Neural cell (in vitro differentiated cells): ENCODE measurements at regions not wholly inside any gene's neighbourhood (a gene's known extent, or its start where the extent isn't known, plus 50 kb on each side); places are given as distances from the start of the nearest gene placed in this dataset.

Experiments
- POLR2AphosphoS5 ChIP-seq: IDR thresholded peaks from 2 replicates; pipeline ENCODE4 v1.6.1; 2012
- TF ChIP-seq, protein P1 (sequence below): fragments of 450-650 bp; IDR thresholded peaks from 2 replicates; pipeline ENCODE4 v1.5.1; 2014; ENCODE audit warnings: antibody characterized with exemption, mild to moderate bottlenecking, moderate library complexity; ENCODE audit not compliant: poor library complexity, severe bottlenecking

DNA sequence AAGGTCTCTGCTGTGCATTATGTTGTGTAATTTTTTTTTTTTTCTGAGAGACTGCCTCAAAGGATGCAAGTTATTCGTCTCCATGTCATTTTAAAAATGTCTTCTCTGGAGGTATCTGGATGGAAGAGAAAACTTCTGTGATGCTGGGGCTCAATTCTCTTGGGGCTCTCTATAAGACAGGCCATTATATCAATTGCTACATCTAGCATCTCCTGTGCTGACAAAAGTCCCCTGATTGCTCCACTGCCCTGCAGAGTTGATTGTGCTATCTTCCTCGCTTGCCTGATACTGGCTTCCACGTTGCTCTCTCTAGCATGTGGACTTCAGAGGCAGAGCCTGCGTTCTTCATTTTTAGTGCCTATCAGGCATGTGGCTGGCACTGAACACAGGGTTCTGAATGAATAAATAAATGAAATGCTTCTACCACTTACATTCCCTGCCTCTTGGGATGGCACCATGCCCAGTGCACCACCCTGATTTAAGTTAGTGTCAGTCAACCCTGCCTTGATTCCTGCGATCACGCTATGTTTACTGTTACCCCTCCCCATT, 1035.5 kb upstream of the EEF2KMT start:
- peak; percentile 68 for TF ChIP-seq POLR2AphosphoS5
- TF ChIP-seq, protein P1, sequence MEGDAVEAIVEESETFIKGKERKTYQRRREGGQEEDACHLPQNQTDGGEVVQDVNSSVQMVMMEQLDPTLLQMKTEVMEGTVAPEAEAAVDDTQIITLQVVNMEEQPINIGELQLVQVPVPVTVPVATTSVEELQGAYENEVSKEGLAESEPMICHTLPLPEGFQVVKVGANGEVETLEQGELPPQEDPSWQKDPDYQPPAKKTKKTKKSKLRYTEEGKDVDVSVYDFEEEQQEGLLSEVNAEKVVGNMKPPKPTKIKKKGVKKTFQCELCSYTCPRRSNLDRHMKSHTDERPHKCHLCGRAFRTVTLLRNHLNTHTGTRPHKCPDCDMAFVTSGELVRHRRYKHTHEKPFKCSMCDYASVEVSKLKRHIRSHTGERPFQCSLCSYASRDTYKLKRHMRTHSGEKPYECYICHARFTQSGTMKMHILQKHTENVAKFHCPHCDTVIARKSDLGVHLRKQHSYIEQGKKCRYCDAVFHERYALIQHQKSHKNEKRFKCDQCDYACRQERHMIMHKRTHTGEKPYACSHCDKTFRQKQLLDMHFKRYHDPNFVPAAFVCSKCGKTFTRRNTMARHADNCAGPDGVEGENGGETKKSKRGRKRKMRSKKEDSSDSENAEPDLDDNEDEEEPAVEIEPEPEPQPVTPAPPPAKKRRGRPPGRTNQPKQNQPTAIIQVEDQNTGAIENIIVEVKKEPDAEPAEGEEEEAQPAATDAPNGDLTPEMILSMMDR = no peak
